ENCODE measurements at regions not wholly inside any gene's neighbourhood (a gene's known extent, or its start where the extent isn't known, plus 50 kb on each side); places are given as distances from the start of the nearest gene placed in this dataset.

GRCh38 chr5:142493875-142494518 is 169.2 kb upstream of the SPRY4 start:
- TF ChIP-seq CTCF (IDR thresholded peaks at IDR 0.05; ENCODE audit: borderline replicate concordance, extremely low read depth, low read length, poor library complexity, severe bottlenecking) (no peak), EZH2 (IDR thresholded peaks at IDR 0.05; ENCODE audit: borderline replicate concordance, low read depth, low read length, severe bottlenecking) (no peak)
